Activated CD4-positive, alpha-beta T cell treated with anti-CD3 and anti-CD28 coated beads for 48 hours (primary cell): ENCODE measurements at regions not wholly inside any gene's neighbourhood (a gene's known extent, or its start where the extent isn't known, plus 50 kb on each side); places are given as distances from the start of the nearest gene placed in this dataset.
"Not testable (repeated sequence)": the region's sequence is repeated elsewhere in the genome, so short reads cannot be mapped to it uniquely, and the experiment has no call there.

Experiments
- DNase-seq: peaks from one replicate; pipeline ENCODE4 v3.0.0-alpha.2; 2020

DNA sequence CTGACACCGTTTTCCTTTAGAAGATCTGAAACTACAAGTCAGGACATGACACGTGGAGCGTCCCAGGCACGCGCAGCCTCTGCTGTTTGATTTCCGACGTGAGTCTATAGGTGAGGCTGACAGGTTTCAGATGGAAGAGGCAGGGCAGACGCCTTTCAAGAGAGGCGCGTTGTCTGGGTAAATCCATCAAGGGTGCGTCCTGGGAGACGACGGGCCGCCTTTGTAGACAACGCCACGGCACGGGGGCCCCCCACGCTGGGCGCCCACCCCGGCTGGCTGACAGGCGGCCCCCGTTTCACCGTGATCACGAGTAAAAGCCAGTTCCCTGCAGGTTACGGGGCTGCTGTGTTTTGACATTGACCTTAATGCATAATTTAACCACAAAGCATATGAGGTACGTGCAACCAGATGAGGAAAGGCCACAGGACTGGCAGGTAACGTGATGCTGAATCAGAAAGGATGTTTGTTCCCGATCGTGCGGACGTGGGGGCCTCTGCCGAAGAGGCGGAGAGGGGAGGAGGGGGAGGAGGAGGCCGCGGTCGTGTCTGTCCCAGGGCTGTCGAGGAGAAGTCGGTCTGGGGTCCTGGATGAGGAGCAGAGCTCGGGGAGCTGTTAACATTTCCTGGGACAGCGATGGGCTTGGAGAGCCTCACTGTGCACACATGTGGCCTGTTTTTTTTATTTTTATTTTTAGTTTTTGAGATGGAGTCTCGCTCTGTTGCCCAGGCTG is 51.1 kb upstream of the PPP2R3B start:
- DNase-seq, result peak; percentile 9

DNA sequence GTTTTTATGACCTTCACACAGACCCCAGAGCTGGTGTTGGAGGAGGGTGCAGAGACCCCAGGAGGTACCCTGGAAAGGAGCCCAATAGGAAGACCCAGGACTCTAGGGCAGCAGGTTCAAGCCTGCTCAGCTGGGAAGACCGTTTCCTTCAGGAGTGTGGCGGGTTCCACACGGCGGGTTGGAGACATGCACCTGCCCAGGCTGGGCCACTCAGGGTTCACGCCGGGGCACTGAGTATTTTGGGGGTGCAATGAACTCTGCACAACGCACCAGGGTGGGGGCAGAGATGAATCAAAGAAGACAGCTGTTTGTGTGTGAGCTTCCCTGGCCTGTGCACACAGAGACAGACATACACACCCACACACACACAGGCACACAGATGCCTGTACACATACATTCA is 52.5 kb upstream of the PPP2R3B start:
- DNase-seq, result no peak

GRCh38 chrX:439719-440118 is 53.0 kb upstream of the PPP2R3B start:
- DNase-seq, result no peak

- no peak for DNase-seq
Measured at GRCh38 chrX:440636-441035, 53.9 kb upstream of the PPP2R3B start.

DNA sequence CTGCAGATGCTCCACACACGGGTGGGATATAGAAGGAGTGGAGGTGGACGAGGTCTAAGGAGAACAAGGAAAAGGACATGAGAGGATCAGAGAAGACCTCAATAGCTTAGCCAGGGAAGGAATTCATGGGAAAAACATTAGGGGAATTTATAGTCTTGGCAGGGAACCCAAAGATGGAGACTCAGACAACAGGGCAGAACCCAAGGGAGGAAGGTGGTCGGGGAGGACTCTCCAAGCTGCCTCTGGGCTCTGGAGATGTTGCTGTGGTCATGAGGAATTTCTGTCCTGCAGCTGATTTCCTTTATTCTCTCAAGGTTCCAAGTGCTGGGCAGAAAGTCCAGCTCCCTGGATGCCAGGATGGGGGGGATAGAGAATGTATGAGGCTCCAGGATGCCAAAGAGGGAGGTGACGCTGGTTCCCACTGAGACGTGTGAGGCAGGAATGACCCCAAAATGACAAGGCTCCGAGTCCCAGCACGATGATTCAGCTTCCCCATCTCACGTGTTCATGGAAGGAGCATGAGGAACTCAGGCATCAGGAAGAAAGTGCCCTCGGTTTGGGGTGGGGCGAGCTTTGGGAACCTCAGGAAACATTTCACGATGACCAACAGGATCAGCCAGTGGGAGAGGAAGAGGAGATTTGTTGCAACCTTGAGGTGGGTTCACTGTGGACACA is 57.0 kb upstream of the PPP2R3B start:
- DNase-seq, result no peak

DNA sequence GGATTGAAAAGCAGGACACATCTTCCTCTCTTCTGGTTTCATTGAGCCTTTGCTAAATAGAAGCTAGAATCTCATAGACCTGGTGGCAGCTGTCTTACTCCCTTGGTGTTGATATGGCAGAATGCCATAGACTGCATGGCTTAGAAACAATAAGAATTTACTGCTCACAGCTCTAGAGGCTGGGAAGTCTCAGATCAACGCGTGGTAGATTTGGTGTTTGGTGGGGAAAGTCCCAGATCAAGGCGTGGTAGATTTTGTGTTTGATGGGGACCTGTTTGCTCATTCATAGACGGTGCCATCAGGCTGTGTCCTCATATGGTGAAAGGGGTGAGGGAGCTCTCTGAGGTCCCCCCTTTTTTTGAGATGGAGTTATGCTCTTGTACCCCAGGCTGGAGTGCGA is 57.6 kb upstream of the PPP2R3B start:
- peak; percentile 9 for DNase-seq

DNA sequence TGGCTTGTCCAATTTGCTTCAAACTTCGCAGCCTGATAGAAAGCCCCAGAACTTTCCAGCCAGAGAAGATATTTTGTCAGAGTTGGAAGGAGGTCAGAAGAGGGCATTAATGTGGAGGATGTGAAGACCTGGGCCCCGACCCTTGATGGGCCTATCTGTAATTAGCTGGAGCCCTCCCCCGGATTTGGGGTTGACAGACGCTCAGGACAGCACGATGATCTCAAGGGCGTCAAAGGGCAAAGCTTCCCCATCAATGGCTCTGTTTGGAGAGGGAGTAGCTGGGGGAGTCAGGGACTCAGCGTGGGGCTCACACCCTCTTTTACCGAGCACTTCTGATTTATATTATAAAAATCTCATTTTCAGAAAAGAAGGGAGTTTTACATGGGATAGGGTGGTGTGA is 59.0 kb upstream of the PPP2R3B start:
- DNase-seq, result no peak

GRCh38 chrX:446245-446644 is 59.5 kb upstream of the PPP2R3B start:
- no peak for DNase-seq

GRCh38 chrX:447052-447451 is 60.3 kb upstream of the PPP2R3B start:
- no peak for DNase-seq

DNA sequence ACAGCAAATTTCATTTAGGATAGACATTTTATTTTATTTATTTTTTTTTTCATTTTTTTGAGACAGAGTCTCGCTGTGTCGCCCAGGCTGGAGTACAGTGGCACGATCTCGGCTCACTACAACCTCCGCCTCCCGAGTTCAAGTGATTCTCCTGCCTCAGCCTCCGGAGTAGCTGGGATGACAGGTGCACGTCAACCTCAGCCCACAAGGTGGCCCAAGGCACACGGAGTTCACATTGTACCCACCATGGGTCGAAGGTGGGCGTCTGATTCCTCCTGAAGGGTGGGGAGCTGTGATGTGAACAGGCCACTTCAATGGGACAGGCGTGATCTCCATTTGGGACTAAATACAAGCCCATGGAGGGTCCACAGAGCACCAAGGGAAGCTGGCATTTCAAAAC is 65.0 kb upstream of the PPP2R3B start:
- not testable (repeated sequence) for DNase-seq

- DNase-seq, result no peak
Measured at GRCh38 chrX:452598-452997, 65.9 kb upstream of the PPP2R3B start.

- DNase-seq, result not testable (repeated sequence)
Measured at GRCh38 chrX:454514-454913, 67.8 kb upstream of the PPP2R3B start.

DNA sequence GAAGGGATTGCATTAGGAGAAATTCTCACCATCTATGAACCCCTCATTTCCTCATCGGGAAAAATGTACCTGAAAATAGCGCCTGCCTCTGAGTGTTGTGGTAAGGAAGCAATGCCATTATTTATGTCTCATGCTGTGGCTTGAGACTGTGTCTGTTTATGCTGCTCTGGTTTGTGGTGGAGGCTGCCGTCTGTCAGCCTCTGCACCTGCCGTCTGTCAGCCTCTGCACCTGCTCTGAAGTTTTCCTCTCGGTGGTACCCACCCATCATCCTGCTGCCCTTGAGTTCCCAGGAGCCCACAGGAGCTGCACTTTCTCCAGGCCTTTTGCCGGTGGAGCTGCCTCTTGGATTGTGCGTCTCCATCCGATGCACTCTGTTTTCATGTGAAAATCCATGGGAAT is 68.5 kb upstream of the PPP2R3B start:
- no peak for DNase-seq

DNA sequence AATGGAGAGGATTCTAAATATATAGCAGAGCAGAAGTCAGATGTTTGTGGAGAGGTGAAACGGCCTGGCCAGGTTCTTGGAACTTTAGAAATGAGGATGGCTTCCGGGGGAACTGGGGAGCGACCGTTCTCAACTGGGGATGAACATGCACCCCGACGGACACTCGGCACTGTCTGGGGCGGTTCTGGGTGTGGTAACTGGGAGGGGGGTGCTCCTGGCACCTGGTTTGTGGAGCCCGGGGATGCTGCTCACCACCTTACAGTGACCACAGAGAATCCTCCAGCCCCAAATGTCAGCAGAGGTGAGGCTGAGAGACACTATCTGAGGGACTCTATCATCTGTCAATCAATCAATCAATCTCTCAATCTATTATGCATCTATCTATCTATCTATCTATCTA is 69.0 kb upstream of the PPP2R3B start:
- DNase-seq, result no peak

DNA sequence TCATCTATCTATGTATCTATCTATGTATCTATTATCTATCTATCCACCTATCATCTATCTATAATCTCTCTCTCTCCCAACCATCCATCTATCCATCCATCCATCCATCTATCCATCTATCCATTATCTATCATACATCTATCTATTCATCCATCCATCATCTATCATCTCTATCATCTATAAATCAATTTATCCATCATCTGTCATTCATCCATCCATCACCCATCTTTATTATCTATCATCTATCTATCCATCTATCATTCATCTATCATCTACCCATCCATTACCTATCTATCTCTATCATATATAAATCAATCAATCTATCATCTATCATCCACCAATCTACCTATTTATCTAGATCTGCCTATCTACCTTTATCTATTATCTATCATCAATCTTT is 69.4 kb upstream of the PPP2R3B start:
- no peak for DNase-seq

- DNase-seq, result no peak
Measured at GRCh38 chrX:456551-457291, 70.0 kb upstream of the PPP2R3B start.

GRCh38 chrX:457292-457679 is 70.6 kb upstream of the PPP2R3B start:
- DNase-seq, result no peak

GRCh38 chrX:458631-459061 is 71.9 kb upstream of the PPP2R3B start:
- no peak for DNase-seq

- no peak for DNase-seq
Measured at GRCh38 chrX:459611-460010, 72.9 kb upstream of the PPP2R3B start.

DNA sequence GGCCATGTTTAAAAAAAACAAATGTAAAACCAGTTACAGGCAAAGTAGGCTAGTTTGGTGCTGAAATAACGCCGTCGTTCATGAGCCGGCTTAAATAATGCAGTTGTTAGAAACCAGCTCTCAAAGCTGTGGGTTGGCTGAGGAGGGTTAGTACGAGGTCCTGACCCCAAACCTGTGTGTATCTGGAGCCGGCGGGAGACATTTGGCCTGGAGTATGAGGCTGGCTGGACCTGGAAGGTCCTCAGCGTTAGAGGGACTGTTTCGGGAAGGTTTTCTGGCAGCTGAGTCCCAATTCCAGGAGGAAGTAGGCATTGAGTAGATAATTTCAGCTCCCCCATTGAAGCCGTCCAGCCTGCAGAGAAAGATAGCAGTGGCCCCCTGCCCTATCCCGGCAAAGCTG is 73.4 kb upstream of the PPP2R3B start:
- DNase-seq, result no peak

GRCh38 chrX:460823-461640 is 74.3 kb upstream of the PPP2R3B start:
- DNase-seq, result no peak

- no peak for DNase-seq
Measured at GRCh38 chrX:462853-463252, 76.1 kb upstream of the PPP2R3B start.
